GM21515 (cell line): ENCODE measurements at regions not wholly inside any gene's neighbourhood (a gene's known extent, or its start where the extent isn't known, plus 50 kb on each side); places are given as distances from the start of the nearest gene placed in this dataset.

Experiments used
- ATAC-seq: cut with Tn5 transposase; IDR thresholded peaks from one replicate; pipeline ENCODE4 v1.9.1; 2021; ENCODE audit not compliant: unreplicated experiment

GRCh38 chr3:193978030-193978429, 157.9 kb upstream of the HES1 start:
- ATAC-seq, result no peak

- ATAC-seq, result no peak
Measured at GRCh38 chr3:193978486-193978885, 157.5 kb upstream of the HES1 start.

GRCh38 chr3:193980326-193980725, 155.6 kb upstream of the HES1 start:
- ATAC-seq, result no peak

- ATAC-seq, result no peak
Measured at GRCh38 chr3:193980905-193981304, 155.0 kb upstream of the HES1 start.

- ATAC-seq, result no peak
Measured at GRCh38 chr3:193981504-193981903, 154.4 kb upstream of the HES1 start.

GRCh38 chr3:193982258-193982659, 153.7 kb upstream of the HES1 start:
- no peak for ATAC-seq

- no peak for ATAC-seq
Measured at GRCh38 chr3:193983846-193984818, 151.8 kb upstream of the HES1 start.

GRCh38 chr3:193984876-193985275, 151.1 kb upstream of the HES1 start:
- ATAC-seq, result no peak

GRCh38 chr3:193987186-193987585, 148.8 kb upstream of the HES1 start:
- no peak for ATAC-seq

- ATAC-seq, result no peak
Measured at GRCh38 chr3:193989186-193989585, 146.8 kb upstream of the HES1 start.

- no peak for ATAC-seq
Measured at GRCh38 chr3:193991666-193992424, 144.1 kb upstream of the HES1 start.

- no peak for ATAC-seq
Measured at GRCh38 chr3:193992425-193993037, 143.4 kb upstream of the HES1 start.

- no peak for ATAC-seq
Measured at GRCh38 chr3:193996221-193996620, 139.7 kb upstream of the HES1 start.

- no peak for ATAC-seq
Measured at GRCh38 chr3:193996641-193997089, 139.3 kb upstream of the HES1 start.

GRCh38 chr3:193997228-193998122, 138.5 kb upstream of the HES1 start:
- no peak for ATAC-seq

GRCh38 chr3:193998123-193998448, 137.9 kb upstream of the HES1 start:
- ATAC-seq, result no peak

GRCh38 chr3:193998628-193999195, 137.2 kb upstream of the HES1 start:
- ATAC-seq, result no peak

GRCh38 chr3:194000100-194000499, 135.8 kb upstream of the HES1 start:
- ATAC-seq, result no peak

- ATAC-seq, result no peak
Measured at GRCh38 chr3:194000712-194001111, 135.2 kb upstream of the HES1 start.

GRCh38 chr3:194001728-194002459, 134.1 kb upstream of the HES1 start:
- no peak for ATAC-seq
